ENCODE measurements at regions not wholly inside any gene's neighbourhood (a gene's known extent, or its start where the extent isn't known, plus 50 kb on each side); places are given as distances from the start of the nearest gene placed in this dataset.

- Histone ChIP-seq H3K27ac (ENCODE audit: low read length) (no peak overlapping the region), H3K4me2 (ENCODE audit: low read depth, low read length, poor library complexity, severe bottlenecking) (no peak overlapping the region), H3K9me3 (ENCODE audit: low read length) (no peaks in the 10 kb centered on the region), H3K4me1 (ENCODE audit: low read length) (no peaks in the 10 kb centered on the region), H3K36me3 (ENCODE audit: insufficient read depth, low read length) (no peaks in the 10 kb centered on the region), H4K20me1 (ENCODE audit: insufficient read depth, low read depth, low read length) (no peaks in the 10 kb centered on the region), H3K79me2 (ENCODE audit: low read length) (no peaks in the 10 kb centered on the region), H3K27me3 (ENCODE audit: low read length) (no peaks in the 10 kb centered on the region), H3K9me2 (replicated peaks; ENCODE audit: insufficient read depth, low read length) (no peaks in the 10 kb centered on the region), H3K4me3 (ENCODE audit: low read length) (no peak overlapping the region), H2AFZ (ENCODE audit: low read length) (peak overlapping the region; percentile 63; the same call in 1 of the 2 replicates), H3K9ac (ENCODE audit: low read length) (no peak overlapping the region)
- no peak for DNase-seq
These were observed 202.5 kb upstream of the ADRA1D start for GRCh38 chr20:4451487-4452081.

- no peaks in the 10 kb centered on the region for H3K79me2 ChIP-seq (ENCODE audit: low read length)
- no peaks in the 10 kb centered on the region for H3K9me3 ChIP-seq (ENCODE audit: low read length)
- H3K4me2 ChIP-seq (ENCODE audit: low read depth, low read length, poor library complexity, severe bottlenecking): no peak overlapping the region
- no peak overlapping the region for H3K4me3 ChIP-seq (ENCODE audit: low read length)
- H2AFZ ChIP-seq (ENCODE audit: low read length): 0 out of 2 replicates have a peak overlapping the region, but pooled peaks have one; percentile 24
- no peak overlapping the region for H3K27ac ChIP-seq (ENCODE audit: low read length)
- no peak for DNase-seq
- H4K20me1 ChIP-seq (ENCODE audit: insufficient read depth, low read depth, low read length): no peaks in the 10 kb centered on the region
- H3K27me3 ChIP-seq (ENCODE audit: low read length): no peaks in the 10 kb centered on the region
- no peaks in the 10 kb centered on the region for H3K36me3 ChIP-seq (ENCODE audit: insufficient read depth, low read length)
- H3K9me2 ChIP-seq (replicated peaks; ENCODE audit: insufficient read depth, low read length): no peaks in the 10 kb centered on the region
- H3K9ac ChIP-seq (ENCODE audit: low read length): no peak overlapping the region
- no peaks in the 10 kb centered on the region for H3K4me1 ChIP-seq (ENCODE audit: low read length)
These were observed 201.0 kb upstream of the ADRA1D start for GRCh38 chr20:4449957-4450715.

GRCh38 chr20:4445784-4446183, 196.7 kb upstream of the ADRA1D start:
- no peaks in the 10 kb centered on the region for H3K79me2 ChIP-seq (ENCODE audit: low read length)
- DNase-seq: no peak
- no peaks in the 10 kb centered on the region for H3K4me1 ChIP-seq (ENCODE audit: low read length)
- no peaks in the 10 kb centered on the region for H4K20me1 ChIP-seq (ENCODE audit: insufficient read depth, low read depth, low read length)
- no peak overlapping the region for H3K4me3 ChIP-seq (ENCODE audit: low read length)
- no peak overlapping the region for H3K9ac ChIP-seq (ENCODE audit: low read length)
- H3K4me2 ChIP-seq (ENCODE audit: low read depth, low read length, poor library complexity, severe bottlenecking): no peak overlapping the region
- H3K27me3 ChIP-seq (ENCODE audit: low read length): no peaks in the 10 kb centered on the region
- H3K9me3 ChIP-seq (ENCODE audit: low read length): no peaks in the 10 kb centered on the region
- H2AFZ ChIP-seq (ENCODE audit: low read length): no peak overlapping the region
- no peaks in the 10 kb centered on the region for H3K36me3 ChIP-seq (ENCODE audit: insufficient read depth, low read length)
- H3K9me2 ChIP-seq (replicated peaks; ENCODE audit: insufficient read depth, low read length): no peaks in the 10 kb centered on the region
- no peak overlapping the region for H3K27ac ChIP-seq (ENCODE audit: low read length)

- no peak overlapping the region for H3K9ac ChIP-seq (ENCODE audit: low read length)
- H3K4me2 ChIP-seq (ENCODE audit: low read depth, low read length, poor library complexity, severe bottlenecking): no peak overlapping the region
- H3K9me3 ChIP-seq (ENCODE audit: low read length): no peaks in the 10 kb centered on the region
- H3K36me3 ChIP-seq (ENCODE audit: insufficient read depth, low read length): no peaks in the 10 kb centered on the region
- no peaks in the 10 kb centered on the region for H3K4me1 ChIP-seq (ENCODE audit: low read length)
- no peaks in the 10 kb centered on the region for H3K79me2 ChIP-seq (ENCODE audit: low read length)
- H3K9me2 ChIP-seq (replicated peaks; ENCODE audit: insufficient read depth, low read length): no peaks in the 10 kb centered on the region
- no peak overlapping the region for H3K4me3 ChIP-seq (ENCODE audit: low read length)
- DNase-seq: no peak
- H3K27ac ChIP-seq (ENCODE audit: low read length): no peak overlapping the region
- H2AFZ ChIP-seq (ENCODE audit: low read length): no peak overlapping the region
- no peaks in the 10 kb centered on the region for H3K27me3 ChIP-seq (ENCODE audit: low read length)
- H4K20me1 ChIP-seq (ENCODE audit: insufficient read depth, low read depth, low read length): no peaks in the 10 kb centered on the region
These were observed 196.2 kb upstream of the ADRA1D start for GRCh38 chr20:4445331-4445730.

- Histone ChIP-seq H3K27me3 (ENCODE audit: low read length) (no peaks in the 10 kb centered on the region), H3K79me2 (ENCODE audit: low read length) (no peaks in the 10 kb centered on the region)
These were observed 195.3 kb upstream of the ADRA1D start for GRCh38 chr20:4444404-4444803.

GRCh38 chr20:4443016-4443415, 193.9 kb upstream of the ADRA1D start:
- Histone ChIP-seq H3K4me1 (ENCODE audit: low read length) (no peaks in the 10 kb centered on the region), H3K36me3 (ENCODE audit: insufficient read depth, low read length) (no peaks in the 10 kb centered on the region), H3K9me3 (ENCODE audit: low read length) (no peaks in the 10 kb centered on the region), H3K9ac (ENCODE audit: low read length) (no peak overlapping the region), H3K27ac (ENCODE audit: low read length) (no peak overlapping the region), H3K4me3 (ENCODE audit: low read length) (no peak overlapping the region), H4K20me1 (ENCODE audit: insufficient read depth, low read depth, low read length) (no peaks in the 10 kb centered on the region), H2AFZ (ENCODE audit: low read length) (no peak overlapping the region), H3K4me2 (ENCODE audit: low read depth, low read length, poor library complexity, severe bottlenecking) (no peak overlapping the region), H3K9me2 (replicated peaks; ENCODE audit: insufficient read depth, low read length) (no peaks in the 10 kb centered on the region), H3K79me2 (ENCODE audit: low read length) (no peaks in the 10 kb centered on the region), H3K27me3 (ENCODE audit: low read length) (no peaks in the 10 kb centered on the region)
- no peak for DNase-seq

More at GRCh38 chr20:4444404-4444803, 195.3 kb upstream of the ADRA1D start:
- Histone ChIP-seq H4K20me1 (ENCODE audit: insufficient read depth, low read depth, low read length) (no peaks in the 10 kb centered on the region), H3K4me3 (ENCODE audit: low read length) (no peak overlapping the region), H3K4me2 (ENCODE audit: low read depth, low read length, poor library complexity, severe bottlenecking) (no peak overlapping the region), H3K9ac (ENCODE audit: low read length) (no peak overlapping the region), H3K9me3 (ENCODE audit: low read length) (no peaks in the 10 kb centered on the region), H3K27ac (ENCODE audit: low read length) (no peak overlapping the region), H3K4me1 (ENCODE audit: low read length) (no peaks in the 10 kb centered on the region), H3K9me2 (replicated peaks; ENCODE audit: insufficient read depth, low read length) (no peaks in the 10 kb centered on the region), H3K36me3 (ENCODE audit: insufficient read depth, low read length) (no peaks in the 10 kb centered on the region), H2AFZ (ENCODE audit: low read length) (no peak overlapping the region)
- no peak for DNase-seq

- no peak overlapping the region for H3K4me3 ChIP-seq (ENCODE audit: low read length)
- no peak for DNase-seq
- H3K79me2 ChIP-seq (ENCODE audit: low read length): no peaks in the 10 kb centered on the region
- no peaks in the 10 kb centered on the region for H3K9me3 ChIP-seq (ENCODE audit: low read length)
- no peaks in the 10 kb centered on the region for H3K9me2 ChIP-seq (replicated peaks; ENCODE audit: insufficient read depth, low read length)
- H3K27me3 ChIP-seq (ENCODE audit: low read length): no peaks in the 10 kb centered on the region
- H3K27ac ChIP-seq (ENCODE audit: low read length): no peak overlapping the region
- H3K4me2 ChIP-seq (ENCODE audit: low read depth, low read length, poor library complexity, severe bottlenecking): no peak overlapping the region
- H2AFZ ChIP-seq (ENCODE audit: low read length): no peak overlapping the region
- H3K4me1 ChIP-seq (ENCODE audit: low read length): no peaks in the 10 kb centered on the region
- H4K20me1 ChIP-seq (ENCODE audit: insufficient read depth, low read depth, low read length): no peaks in the 10 kb centered on the region
- no peak overlapping the region for H3K9ac ChIP-seq (ENCODE audit: low read length)
- H3K36me3 ChIP-seq (ENCODE audit: insufficient read depth, low read length): no peaks in the 10 kb centered on the region
These were observed 192.8 kb upstream of the ADRA1D start for GRCh38 chr20:4441871-4442270.

- H3K4me3 ChIP-seq (ENCODE audit: low read length): no peak overlapping the region
- no peaks in the 10 kb centered on the region for H3K9me2 ChIP-seq (replicated peaks; ENCODE audit: insufficient read depth, low read length)
- H3K9ac ChIP-seq (ENCODE audit: low read length): no peak overlapping the region
- no peaks in the 10 kb centered on the region for H3K36me3 ChIP-seq (ENCODE audit: insufficient read depth, low read length)
- H2AFZ ChIP-seq (ENCODE audit: low read length): no peak overlapping the region
- no peak overlapping the region for H3K4me2 ChIP-seq (ENCODE audit: low read depth, low read length, poor library complexity, severe bottlenecking)
- H3K27ac ChIP-seq (ENCODE audit: low read length): no peak overlapping the region
- no peaks in the 10 kb centered on the region for H3K9me3 ChIP-seq (ENCODE audit: low read length)
- no peaks in the 10 kb centered on the region for H4K20me1 ChIP-seq (ENCODE audit: insufficient read depth, low read depth, low read length)
- no peak for DNase-seq
- H3K27me3 ChIP-seq (ENCODE audit: low read length): no peaks in the 10 kb centered on the region
- H3K79me2 ChIP-seq (ENCODE audit: low read length): no peaks in the 10 kb centered on the region
- no peaks in the 10 kb centered on the region for H3K4me1 ChIP-seq (ENCODE audit: low read length)
These were observed 192.1 kb upstream of the ADRA1D start for GRCh38 chr20:4441191-4441590.
